G401 (cell line): ENCODE measurements at regions not wholly inside any gene's neighbourhood (a gene's known extent, or its start where the extent isn't known, plus 50 kb on each side); places are given as distances from the start of the nearest gene placed in this dataset.
"Not testable (repeated sequence)": the region's sequence is repeated elsewhere in the genome, so short reads cannot be mapped to it uniquely, and the experiment has no call there.

Experiments used
- DNase-seq: peaks from one replicate; pipeline ENCODE4 v3.0.0-alpha.2; 2015; ENCODE audit warnings: low spot score
- in situ Hi-C: cut with HindIII; loops from 2 replicates; pipeline ENCODE4 v1.10.0; 2016; ENCODE audit warnings: low sequenced_read_pairs, mixed read lengths

DNA sequence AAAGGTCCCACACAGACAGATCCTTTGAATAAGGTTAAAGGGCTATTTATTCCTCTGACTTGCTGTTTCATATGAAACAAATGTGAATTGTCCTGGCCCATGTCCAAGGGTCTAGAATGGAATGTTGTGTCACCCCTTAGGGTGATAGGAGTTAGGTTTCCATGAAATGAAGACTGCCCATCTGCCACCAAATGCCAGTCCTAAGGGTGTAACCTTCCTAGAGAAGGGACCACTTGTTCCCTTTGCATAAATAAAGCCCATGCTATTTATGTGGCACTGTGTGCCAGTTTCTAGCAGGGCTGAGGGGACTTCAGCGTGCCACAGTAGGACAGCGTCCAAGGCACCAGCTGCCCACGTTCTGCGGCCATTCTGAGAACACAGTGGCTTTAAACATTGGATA, 171.3 kb downstream of the ABCA8 start:
- in situ Hi-C loops: no loop called here
- DNase-seq: peak; percentile 36

DNA sequence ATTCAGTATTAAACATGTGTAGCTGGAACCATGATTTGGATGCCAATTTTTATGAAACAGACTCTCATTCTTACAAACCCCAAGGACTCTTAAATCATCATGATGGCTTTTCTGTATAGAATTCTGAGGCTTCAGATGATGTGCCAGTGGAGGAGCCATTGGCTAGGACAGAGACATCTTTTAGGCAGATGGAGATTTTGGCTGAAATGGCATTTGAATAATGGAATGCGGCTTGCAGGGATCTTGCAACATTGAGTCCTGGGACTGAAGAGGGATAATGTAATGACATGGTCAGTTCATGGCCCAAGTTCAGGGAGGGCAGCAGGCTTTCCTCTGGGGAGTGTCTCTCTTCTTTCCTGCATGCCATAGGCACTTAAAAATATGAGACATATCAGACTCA, 172.4 kb downstream of the ABCA8 start:
- in situ Hi-C loops: no loop called here
- no peak for DNase-seq

DNA sequence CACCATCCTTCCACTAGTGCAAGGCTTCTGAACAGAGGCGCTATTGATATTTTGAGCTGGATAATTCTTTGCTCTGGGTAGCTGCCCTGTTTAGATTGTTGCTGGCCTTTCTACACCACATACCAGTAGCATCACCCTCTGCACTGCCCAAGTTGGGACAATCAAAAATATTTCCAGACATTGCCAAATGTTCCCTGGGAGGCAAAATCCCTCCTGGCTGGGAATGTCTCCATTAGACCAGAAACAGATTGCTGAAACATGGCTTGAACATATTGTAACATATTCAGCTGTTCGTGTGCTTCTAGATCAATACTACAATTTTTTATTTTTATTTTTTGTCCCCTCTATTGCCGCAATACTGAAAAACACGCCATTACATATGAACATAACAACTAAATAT, 174.6 kb downstream of the ABCA8 start:
- in situ Hi-C loops: no loop called here
- no peak for DNase-seq

DNA sequence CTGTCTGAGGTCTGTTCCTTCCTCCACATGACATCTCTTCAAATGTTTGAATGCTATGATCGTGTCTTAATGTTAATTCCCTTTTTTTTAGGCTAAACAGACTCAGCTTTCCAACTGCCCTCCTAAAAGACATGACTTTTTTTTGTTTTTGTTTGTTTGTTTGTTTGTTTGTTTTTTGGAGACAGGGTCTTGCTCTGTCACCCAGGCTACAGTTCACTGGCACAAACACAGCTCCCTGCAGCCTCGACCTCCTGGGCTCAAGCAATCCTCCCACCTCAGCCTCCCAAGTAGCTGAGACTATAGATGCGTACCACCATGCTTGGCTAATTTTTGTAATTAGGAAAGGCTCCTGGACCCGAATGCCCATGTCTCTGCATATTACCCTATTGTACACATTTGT, 176.5 kb downstream of the ABCA8 start:
- in situ Hi-C loops: no loop called here
- no peak for DNase-seq

DNA sequence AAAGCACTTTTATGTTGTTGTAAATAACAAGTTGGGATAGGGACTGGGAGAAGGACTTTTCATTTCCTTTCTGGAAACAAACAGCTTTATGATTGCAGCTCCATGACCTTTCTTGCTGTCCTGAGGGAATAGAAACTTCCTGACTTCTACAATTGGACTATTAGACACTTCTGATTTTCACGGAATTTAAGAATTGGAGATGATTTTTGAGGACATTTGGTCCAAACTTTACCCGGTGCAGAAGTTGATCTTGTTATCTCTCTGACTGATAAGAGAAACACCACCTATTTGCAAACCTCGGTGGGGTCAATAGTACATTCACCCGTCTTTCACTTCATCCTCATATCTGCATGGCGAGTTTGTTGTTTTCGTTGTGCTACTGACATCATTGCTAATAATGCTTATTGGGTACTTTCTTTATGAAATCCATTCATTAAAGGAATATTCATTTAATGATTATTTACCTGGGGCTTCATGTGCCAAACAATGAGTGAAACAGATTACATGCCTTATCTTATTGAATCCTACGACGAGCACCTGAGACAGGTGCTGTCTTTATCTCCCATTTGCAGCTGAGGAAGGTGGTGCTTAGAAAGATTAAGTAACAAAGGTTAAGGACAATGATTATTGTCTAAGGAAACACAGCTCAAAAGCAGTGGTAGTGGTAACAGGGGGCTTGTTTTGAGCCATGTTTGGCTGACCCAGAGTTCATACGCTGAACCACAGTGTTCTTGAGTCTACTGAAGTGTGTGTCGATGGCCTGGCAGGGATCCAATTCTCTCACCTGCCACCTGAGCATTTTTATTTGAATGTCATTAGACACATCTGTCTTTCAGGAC, 176.9 kb upstream of the FAM20A start:
- in situ Hi-C loops: no loop called here
- DNase-seq: no peak

DNA sequence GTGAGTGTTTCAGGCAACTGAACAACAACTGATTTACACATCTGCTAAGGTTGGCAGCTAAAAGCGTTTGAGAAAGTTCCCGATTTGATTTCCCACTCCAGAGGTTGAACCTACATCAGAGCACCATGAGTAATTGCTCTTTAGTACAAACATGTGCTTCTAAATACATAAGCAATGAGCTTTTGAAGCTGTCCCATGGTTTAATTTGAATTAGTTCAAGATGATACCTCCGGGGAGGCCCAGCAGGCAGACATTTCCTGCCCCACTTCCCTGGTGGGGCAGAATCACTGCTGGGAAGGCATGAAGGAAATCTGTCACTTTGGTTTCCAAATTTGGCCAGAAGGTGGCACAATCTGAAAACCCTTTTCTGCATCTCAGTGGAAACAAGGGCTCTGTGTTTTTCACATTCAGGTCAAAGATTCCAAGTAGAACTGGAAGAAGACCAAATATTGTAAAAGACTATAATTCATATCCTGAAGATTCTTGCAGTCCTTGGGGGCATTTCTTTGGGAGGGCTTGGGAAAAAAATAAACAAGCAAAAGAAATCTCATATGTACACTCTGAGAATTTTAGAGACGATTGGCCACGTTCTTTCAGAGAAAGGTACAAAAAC, 176.2 kb upstream of the FAM20A start:
- in situ Hi-C loops: no loop called here
- DNase-seq: peak; percentile 66

DNA sequence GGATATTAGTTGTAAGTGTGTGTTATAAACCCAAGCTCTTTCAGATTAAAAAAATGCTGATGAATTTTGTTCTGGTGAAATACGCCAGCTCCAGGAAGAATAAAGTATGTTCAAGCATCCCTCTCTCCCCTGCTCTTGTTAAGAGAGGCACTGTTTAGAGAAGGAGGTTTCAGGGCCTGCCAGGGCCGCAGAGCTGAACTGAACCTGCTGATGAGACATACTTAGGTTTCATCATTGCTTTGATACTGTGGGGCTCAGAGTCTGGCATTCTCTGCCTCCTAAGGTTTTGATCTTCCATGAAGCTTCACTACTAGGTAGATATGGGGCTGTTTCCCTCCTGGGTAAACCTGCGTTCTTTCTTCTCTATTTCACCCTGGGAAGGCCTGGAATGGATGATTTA, 175.3 kb upstream of the FAM20A start:
- in situ Hi-C loops: no loop called here
- DNase-seq: no peak

DNA sequence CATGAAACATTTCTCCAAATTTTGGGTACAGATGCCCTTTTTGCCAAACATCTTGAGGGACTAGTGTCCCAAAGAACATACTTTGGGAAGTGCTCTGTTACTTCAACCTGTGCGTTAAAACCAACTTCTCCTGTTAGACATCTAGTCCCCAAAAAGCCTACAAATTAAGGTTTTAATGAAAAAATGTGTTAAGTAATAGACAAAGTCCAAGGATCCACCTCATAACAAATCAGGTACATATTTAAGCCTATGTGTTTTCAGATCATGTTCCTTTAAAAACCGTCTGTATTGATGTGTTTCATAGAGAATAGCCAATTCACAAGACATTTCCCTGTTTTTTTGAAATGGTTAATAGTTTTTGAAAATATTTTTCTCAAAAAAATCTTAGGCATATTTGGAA, 174.8 kb upstream of the FAM20A start:
- in situ Hi-C loops: no loop called here
- DNase-seq: no peak

GRCh38 chr17:68775318-68775717, 174.2 kb upstream of the FAM20A start:
- in situ Hi-C loops: no loop called here
- no peak for DNase-seq

DNA sequence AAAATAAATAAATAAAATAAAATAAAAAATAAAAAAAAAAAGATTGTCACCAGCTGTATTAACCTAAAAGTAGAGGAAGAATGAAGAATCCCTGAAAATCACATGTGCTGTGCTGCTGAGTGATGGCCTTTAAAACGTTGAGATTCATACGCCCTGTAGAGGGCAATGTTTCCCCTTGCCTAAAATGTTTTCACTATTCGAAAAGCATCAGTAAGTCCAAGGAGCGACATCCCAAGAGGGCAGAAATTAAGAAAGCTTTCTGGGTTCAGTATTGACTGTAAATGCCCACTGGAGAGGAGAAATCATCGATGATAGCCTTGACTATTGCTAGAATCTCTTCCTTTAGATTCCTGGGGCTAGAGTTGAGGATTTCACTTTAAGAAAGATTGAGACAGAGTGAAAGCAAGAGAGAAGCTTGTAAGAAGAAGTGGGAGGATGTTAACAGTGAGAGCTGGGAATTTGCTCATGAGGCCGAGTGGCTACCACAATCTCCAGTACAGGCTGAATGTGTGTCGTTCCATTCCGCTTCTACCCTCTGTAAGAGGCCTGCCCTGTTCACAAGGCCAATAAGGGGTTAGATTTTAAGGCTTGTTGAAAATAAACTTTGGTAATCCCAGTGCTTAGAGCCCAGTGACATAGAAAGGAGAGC, 170.8 kb upstream of the FAM20A start:
- in situ Hi-C loops: no loop called here
- peak; percentile 41 for DNase-seq

DNA sequence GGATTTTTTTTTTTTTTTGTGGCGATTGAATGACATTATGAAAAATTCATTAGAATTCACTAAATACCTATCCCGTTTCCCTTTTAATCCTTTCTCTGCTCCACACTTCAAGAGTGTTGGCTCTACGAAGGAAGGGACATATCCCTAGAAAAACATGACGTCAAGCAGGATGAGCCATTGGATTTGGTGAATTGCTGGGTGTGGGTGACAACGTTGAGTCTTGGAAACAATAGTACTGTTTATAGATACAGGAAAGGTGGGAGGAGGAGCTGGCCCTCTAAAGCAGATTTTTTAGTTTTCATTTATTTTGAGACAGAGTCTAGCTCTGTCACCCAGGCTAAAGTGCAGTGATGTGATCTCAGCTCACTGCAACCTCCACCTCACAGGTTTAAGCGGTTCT, 167.6 kb upstream of the FAM20A start:
- no peak for DNase-seq
- in situ Hi-C loops: no loop called here

GRCh38 chr17:68766640-68767039, 165.5 kb upstream of the FAM20A start:
- no peak for DNase-seq
- in situ Hi-C loops: no loop called here

DNA sequence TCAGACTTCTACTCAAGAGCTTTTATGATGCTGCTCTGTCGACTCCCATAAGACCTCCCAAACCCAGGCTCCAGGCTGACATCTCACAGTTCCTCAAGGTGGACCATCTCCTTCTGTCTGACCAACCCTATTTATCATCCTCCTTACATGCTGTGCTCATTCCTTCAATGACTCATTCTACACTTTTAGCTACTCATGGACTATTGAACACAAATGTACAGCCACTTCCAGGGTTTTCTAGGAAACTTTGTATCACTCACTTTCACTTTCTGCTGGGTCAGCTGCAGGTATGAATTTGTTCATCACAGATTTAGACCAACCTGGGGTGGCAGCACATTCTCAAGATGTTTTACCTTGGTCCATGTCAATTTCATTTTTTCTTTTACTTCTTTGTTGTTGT, 162.4 kb upstream of the FAM20A start:
- DNase-seq: no peak
- in situ Hi-C loops: no loop called here

DNA sequence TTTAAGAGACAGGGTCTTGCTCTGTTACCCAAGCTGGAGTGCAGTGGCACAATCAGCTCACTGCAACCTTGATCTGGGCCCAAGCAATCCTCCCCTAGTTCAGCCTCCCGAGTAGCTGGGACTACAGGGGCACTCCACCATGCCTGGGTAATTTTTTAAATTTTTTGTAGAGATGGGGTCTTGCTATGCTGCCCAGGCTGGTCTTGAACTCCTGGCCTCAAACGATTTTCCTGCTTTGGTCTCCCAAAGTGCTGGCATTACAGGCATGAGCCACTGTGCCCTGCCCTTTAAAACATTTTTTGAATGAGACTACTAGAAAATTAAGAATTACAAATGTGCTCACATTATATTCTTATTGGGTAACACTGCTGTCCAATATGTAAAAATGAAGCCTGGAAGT, 161.7 kb upstream of the FAM20A start:
- in situ Hi-C loops: no loop called here
- DNase-seq: no peak

DNA sequence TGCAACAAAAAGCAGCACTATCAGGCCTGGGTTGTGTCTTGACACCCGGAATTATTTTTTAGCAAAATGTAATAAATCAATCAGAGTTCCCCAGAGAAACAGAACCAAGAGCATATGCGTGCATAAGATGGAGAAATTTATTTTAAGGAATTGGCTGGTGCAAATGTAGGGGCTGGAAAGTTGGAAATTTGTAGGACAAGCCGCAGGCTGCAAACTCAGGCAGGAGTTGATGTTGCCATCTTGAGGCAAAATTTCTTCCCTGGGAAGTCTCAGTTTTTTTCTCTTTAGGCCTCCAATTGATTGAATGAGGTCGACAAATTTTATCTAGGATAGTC, 158.9 kb upstream of the FAM20A start:
- in situ Hi-C loops: no loop called here
- DNase-seq: no peak

DNA sequence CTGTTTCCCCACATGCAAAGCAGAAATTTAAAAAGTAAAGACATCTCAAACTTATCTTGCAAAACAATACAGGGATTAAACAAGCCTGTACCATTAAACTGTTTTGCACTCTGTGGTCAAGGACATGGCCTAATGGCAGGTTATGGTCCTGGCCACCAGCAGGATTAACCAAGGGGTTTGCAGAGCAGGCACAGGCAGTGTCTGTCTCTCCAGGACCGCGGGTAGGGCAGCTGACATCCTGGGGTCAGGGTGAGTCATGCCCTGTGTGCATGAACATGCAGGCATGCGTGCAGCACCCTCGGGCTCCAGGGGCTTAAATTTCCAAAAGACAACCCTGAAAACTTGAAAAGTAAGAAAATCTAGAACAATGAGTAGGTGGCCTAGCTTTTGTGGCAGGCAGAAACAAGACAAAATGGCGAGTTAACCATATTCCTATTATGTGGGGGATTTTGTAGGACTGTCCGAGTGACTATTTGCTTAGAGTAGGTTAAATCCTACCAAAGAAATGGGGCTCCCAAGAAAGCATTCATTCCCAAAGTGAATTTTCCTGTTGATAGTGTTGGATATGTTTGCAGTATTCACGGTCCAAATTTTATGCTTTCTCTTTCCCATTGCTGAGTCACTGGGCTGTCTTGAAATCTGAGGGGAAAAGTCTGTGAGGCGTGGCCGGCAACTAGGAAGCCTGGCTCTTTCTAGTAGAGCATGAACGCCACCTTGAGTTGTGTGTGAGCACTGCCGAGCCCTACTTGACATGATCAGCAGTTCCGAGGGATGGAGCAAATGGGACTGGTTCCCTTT, 158.4 kb upstream of the FAM20A start:
- in situ Hi-C loops: no loop called here
- DNase-seq: peak; percentile 68

DNA sequence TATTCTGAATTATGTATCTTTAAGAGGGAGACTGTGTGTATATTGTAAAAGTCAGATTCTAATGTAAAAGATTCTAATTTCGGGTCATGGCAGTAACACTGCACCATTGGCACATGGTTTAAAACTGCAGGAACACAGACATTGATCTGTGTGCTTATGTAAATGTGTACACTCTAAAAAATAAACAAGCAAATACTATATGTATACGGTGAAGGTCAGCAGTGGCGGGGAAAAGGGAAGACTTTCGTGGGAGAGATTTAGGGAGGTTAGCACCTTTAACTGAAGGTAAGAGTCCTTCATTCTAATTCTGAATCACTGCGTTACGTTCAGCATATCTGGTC, 157.8 kb upstream of the FAM20A start:
- in situ Hi-C loops: no loop called here
- no peak for DNase-seq

DNA sequence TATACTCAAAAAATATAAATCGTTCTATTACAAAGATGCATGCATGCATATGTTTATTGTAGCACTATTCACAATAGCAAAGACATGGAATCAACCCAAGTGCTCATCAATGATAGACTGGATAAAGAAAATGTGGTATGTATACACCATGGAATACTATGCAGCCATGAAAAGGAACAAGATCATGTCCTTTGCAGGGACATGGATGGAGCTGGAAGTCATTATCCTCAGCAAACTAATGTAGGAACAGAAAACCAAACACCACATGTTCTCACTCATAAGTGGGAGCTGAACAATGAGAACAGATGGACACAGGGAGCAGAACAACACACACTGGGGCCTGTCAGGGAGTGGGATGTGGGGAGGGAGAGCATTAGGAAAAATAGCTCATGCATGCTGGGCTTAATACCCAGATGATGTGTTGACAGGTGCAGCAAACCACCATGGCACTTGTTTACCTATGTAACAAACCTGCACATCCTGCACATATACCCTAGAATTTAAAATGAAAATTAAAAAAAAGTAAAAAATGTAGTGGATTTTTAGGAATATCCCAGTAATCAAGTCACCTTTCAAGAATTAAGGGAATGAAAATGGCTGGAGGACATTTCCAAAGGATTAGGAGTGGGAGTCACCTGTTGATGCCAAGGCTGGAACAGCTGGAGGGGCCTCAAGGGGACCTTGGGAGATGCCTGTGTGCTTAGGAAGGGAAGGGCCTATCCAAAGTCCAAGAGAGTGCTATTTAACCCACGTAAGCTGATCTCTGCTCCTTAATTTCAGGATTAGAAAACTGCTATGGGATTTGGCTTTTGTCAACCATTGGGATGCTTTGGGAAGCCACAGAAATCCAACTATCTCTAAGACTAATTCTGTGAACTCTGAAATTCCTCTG, 156.9 kb upstream of the FAM20A start:
- in situ Hi-C loops, DNase-seq: not testable (repeated sequence)
